ENCODE measurements at regions not wholly inside any gene's neighbourhood (a gene's known extent, or its start where the extent isn't known, plus 50 kb on each side); places are given as distances from the start of the nearest gene placed in this dataset.

GRCh38 chr10:114770009-114770408, 51.6 kb upstream of the FHIP2A start:
- no peak overlapping the region for H3K27ac ChIP-seq (ENCODE audit: low read length)
- H3K4me3 ChIP-seq (ENCODE audit: low read length), result no peak overlapping the region
- H3K9me3 ChIP-seq (ENCODE audit: control insufficient read depth, low read length), result no peaks in the 10 kb centered on the region
- no peaks in the 10 kb centered on the region for H3K27me3 ChIP-seq (ENCODE audit: control insufficient read depth, insufficient read depth)
- intact Hi-C loops (cut with DNase I), result no loop called here
- no peaks in the 10 kb centered on the region for H3K4me1 ChIP-seq (ENCODE audit: control insufficient read depth, insufficient read depth, low read length)
- ATAC-seq (no peak), DNase-seq (no peak)

- ATAC-seq (no peak), DNase-seq (no peak)
- Histone ChIP-seq H3K4me3 (ENCODE audit: low read length) (no peak overlapping the region), H3K4me1 (ENCODE audit: control insufficient read depth, insufficient read depth, low read length) (no peaks in the 10 kb centered on the region), H3K9me3 (ENCODE audit: control insufficient read depth, low read length) (no peaks in the 10 kb centered on the region), H3K27me3 (ENCODE audit: control insufficient read depth, insufficient read depth) (no peaks in the 10 kb centered on the region), H3K27ac (ENCODE audit: low read length) (no peak overlapping the region)
- intact Hi-C loops (cut with DNase I), result no loop called here
- 97% methylated on average over 1 of the region's 1 CpG for WGBS
These were observed 50.4 kb upstream of the FHIP2A start for GRCh38 chr10:114771157-114771556.

GRCh38 chr10:114771749-114772148, 49.8 kb upstream of the FHIP2A start:
- Histone ChIP-seq H3K27me3 (ENCODE audit: control insufficient read depth, insufficient read depth) (no peaks in the 10 kb centered on the region), H3K4me1 (ENCODE audit: control insufficient read depth, insufficient read depth, low read length) (no peaks in the 10 kb centered on the region), H3K9me3 (ENCODE audit: control insufficient read depth, low read length) (no peaks in the 10 kb centered on the region), H3K4me3 (ENCODE audit: low read length) (no peak overlapping the region), H3K27ac (ENCODE audit: low read length) (no peak overlapping the region)
- ATAC-seq (no peak), DNase-seq (no peak)
- intact Hi-C loops (cut with DNase I), result no loop called here

Measured in right cardiac atrium (tissue), 5 donors.